K562 (cell line): ENCODE measurements at regions not wholly inside any gene's neighbourhood (a gene's known extent, or its start where the extent isn't known, plus 50 kb on each side); places are given as distances from the start of the nearest gene placed in this dataset.

Experiments
- DDX20 ChIP-seq: fragments of 450-650 bp; IDR thresholded peaks from 2 replicates; pipeline ENCODE4 v1.6.1; 2016; ENCODE audit warnings: missing genetic modification characterization, low read depth, mild to moderate bottlenecking, missing compliant biosample characterization, moderate library complexity
- ESRRA ChIP-seq: fragments of 450-650 bp; IDR thresholded peaks from 2 replicates; pipeline ENCODE4 v1.6.1; 2014; ENCODE audit warnings: low read depth, mild to moderate bottlenecking, moderate library complexity, borderline replicate concordance
- JUN ChIP-seq, 2 experiments: sonication (generic) in 1 of 2; formaldehyde crosslinking in 1 of 2; IDR thresholded peaks; 2 replicates each; pipeline versions ENCODE4 v1.6.1 to v1.8.0; 2012 to 2022; ENCODE audit warnings: borderline replicate concordance in 2 of 2, mild to moderate bottlenecking in 2 of 2, improper control_type of control experiment in 1 of 2, low read depth in 1 of 2, low read length in 1 of 2, missing genetic modification reagents in 1 of 2
- SRSF1 ChIP-seq: fragments of 200-400 bp; formaldehyde crosslinking; IDR thresholded peaks from 2 replicates; pipeline ENCODE4 v1.6.1; 2017; ENCODE audit warnings: mild to moderate bottlenecking, low read depth, low read length, moderate library complexity
- U2AF2 ChIP-seq: fragments of 200-400 bp; formaldehyde crosslinking; optimal IDR thresholded peaks from 2 replicates; pipeline ENCODE3; 2017; ENCODE audit warnings: low read depth, mild to moderate bottlenecking, low read length
- ZC3H4 ChIP-seq: sonication (generic); formaldehyde crosslinking; IDR thresholded peaks from 2 replicates; pipeline ENCODE4 v1.9.0; 2021; ENCODE audit warnings: missing genetic modification reagents, borderline replicate concordance
- ZNF263 ChIP-seq: sonication (generic); formaldehyde crosslinking; IDR thresholded peaks from 2 replicates; pipeline ENCODE4 v1.8.0; 2022; ENCODE audit warnings: mild to moderate bottlenecking, missing genetic modification reagents, borderline replicate concordance
- ZZZ3 ChIP-seq: fragments of 450-650 bp; IDR thresholded peaks from 2 replicates; pipeline ENCODE4 v1.6.1; 2016; ENCODE audit warnings: antibody characterized with exemption, mild to moderate bottlenecking, moderate library complexity
- TF ChIP-seq, protein P1 (sequence below): fragments of 250-450 bp; sonication (Bioruptor Pico); IDR thresholded peaks from 2 replicates; pipeline ENCODE4 v1.5.0; 2021; ENCODE audit warnings: mild to moderate bottlenecking, moderate library complexity

- TF ChIP-seq JUN (IDR thresholded peaks at IDR 0.05; ENCODE audit: borderline replicate concordance, low read depth, low read length) (no peak), JUN (CRISPR knock-in tag; IDR thresholded peaks at IDR 0.05; ENCODE audit: borderline replicate concordance) (no peak), SRSF1 (no peak), ZC3H4 (CRISPR knock-in tag) (no peak), ZZZ3 (no peak), ESRRA (no peak), U2AF2 (no peak), ZNF263 (CRISPR knock-in tag) (no peak), DDX20 (tag) (no peak)
- TF ChIP-seq, protein P1, sequence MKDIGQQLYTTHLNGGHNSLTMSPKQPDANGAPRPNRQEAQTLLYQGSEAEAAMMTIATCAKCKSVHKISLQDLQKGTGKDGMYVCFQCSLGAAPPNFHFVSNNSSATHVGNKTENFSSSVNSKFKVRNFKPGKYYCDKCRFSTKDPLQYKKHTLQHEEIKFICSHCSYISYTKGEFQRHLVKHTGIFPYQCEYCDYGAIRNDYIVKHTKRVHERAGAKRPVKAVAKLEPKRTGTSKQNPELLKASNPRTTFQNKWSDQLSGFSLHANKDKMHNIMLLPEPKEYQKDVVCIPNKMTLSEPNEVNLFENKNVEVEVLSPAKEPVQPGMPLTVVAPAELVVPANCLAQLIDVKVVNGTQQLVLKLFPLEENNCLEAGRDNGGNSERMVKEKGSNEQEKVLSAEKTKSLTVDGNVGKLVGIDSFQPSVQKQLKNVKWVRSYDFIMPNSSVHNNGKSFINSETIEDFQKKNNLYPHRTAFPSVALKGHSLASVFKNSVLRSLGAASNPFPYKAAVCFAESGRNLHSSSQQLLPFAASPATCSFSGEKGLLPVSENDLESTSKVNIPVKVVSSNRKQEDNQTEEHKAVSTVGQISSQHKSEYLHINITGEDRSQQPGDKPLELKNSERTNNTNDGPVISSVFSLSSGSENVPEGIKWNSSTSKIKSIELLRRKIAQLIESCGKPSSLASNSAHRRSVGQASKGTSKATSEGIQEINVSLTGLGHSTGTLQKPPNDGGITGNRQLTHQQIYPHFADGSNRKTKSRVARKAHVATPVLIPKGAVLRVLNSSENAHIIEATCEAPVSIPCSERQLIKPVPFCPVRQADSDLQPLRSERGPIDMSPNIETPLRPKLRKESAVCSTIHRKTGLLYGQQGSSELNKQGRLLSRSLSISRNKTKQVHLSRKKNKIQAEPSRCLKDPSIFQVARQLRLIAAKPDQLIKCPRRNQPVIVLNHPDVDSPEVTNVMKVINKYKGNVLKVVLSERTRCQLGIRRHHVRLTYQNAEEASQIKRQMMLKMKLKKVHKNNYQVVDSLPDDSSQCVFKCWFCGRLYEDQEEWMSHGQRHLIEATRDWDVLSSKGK = no peak
These were observed 112.6 kb upstream of the CNTN1 start (continued) for GRCh38 chr12:40579687-40580086.
